ENCODE measurements at regions not wholly inside any gene's neighbourhood (a gene's known extent, or its start where the extent isn't known, plus 50 kb on each side); places are given as distances from the start of the nearest gene placed in this dataset.

- H3K27ac ChIP-seq (ENCODE audit: low read depth, low read length): no peak overlapping the region
- no peak overlapping the region for H2AFZ ChIP-seq (ENCODE audit: low read length)
- no peaks in the 10 kb centered on the region for H3K79me2 ChIP-seq (ENCODE audit: insufficient read depth, low read length)
- H4K20me1 ChIP-seq (ENCODE audit: insufficient read depth, low read length): no peaks in the 10 kb centered on the region
- H3K36me3 ChIP-seq (ENCODE audit: insufficient read depth, low read length): no peaks in the 10 kb centered on the region
- no peaks in the 10 kb centered on the region for H3K4me1 ChIP-seq (ENCODE audit: insufficient read depth, low read length)
- no peak for TF ChIP-seq CTCF (IDR thresholded peaks at IDR 0.05; ENCODE audit: extremely low read depth, low read depth, low read length)
- H3K4me3 ChIP-seq (ENCODE audit: insufficient read depth, low read length): no peak overlapping the region
- no peaks in the 10 kb centered on the region for H3K9me3 ChIP-seq (ENCODE audit: low read depth, low read length)
- H3K4me2 ChIP-seq (ENCODE audit: insufficient read depth, low read length): no peak overlapping the region
- no peaks in the 10 kb centered on the region for H3K27me3 ChIP-seq (ENCODE audit: insufficient read depth, low read length)
- DNase-seq (ENCODE audit: insufficient read length, low spot score, missing footprints): no peak
These were observed 902.1 kb downstream of the MRPL39 start for GRCh38 chr21:24705201-24705600.

GRCh38 chr21:24693779-24694178 lies 913.5 kb downstream of the MRPL39 start:
- no peaks in the 10 kb centered on the region for H3K9me3 ChIP-seq (ENCODE audit: low read depth, low read length)
- no peak overlapping the region for H3K27ac ChIP-seq (ENCODE audit: low read depth, low read length)
- no peaks in the 10 kb centered on the region for H3K27me3 ChIP-seq (ENCODE audit: insufficient read depth, low read length)
- H3K36me3 ChIP-seq (ENCODE audit: insufficient read depth, low read length): no peaks in the 10 kb centered on the region
- no peaks in the 10 kb centered on the region for H4K20me1 ChIP-seq (ENCODE audit: insufficient read depth, low read length)
- no peak for TF ChIP-seq CTCF (IDR thresholded peaks at IDR 0.05; ENCODE audit: extremely low read depth, low read depth, low read length)
- DNase-seq (ENCODE audit: insufficient read length, low spot score, missing footprints): no peak
- H3K4me1 ChIP-seq (ENCODE audit: insufficient read depth, low read length): no peaks in the 10 kb centered on the region
- H3K4me2 ChIP-seq (ENCODE audit: insufficient read depth, low read length): no peak overlapping the region
- no peak overlapping the region for H2AFZ ChIP-seq (ENCODE audit: low read length)
- no peak overlapping the region for H3K4me3 ChIP-seq (ENCODE audit: insufficient read depth, low read length)
- no peaks in the 10 kb centered on the region for H3K79me2 ChIP-seq (ENCODE audit: insufficient read depth, low read length)

- no peak overlapping the region for H3K4me2 ChIP-seq (ENCODE audit: insufficient read depth, low read length)
- H3K27ac ChIP-seq (ENCODE audit: low read depth, low read length): no peak overlapping the region
- H3K4me1 ChIP-seq (ENCODE audit: insufficient read depth, low read length): no peaks in the 10 kb centered on the region
- no peaks in the 10 kb centered on the region for H3K79me2 ChIP-seq (ENCODE audit: insufficient read depth, low read length)
- no peak overlapping the region for H3K4me3 ChIP-seq (ENCODE audit: insufficient read depth, low read length)
- DNase-seq (ENCODE audit: insufficient read length, low spot score, missing footprints): no peak
- no peaks in the 10 kb centered on the region for H3K36me3 ChIP-seq (ENCODE audit: insufficient read depth, low read length)
- no peak for TF ChIP-seq CTCF (IDR thresholded peaks at IDR 0.05; ENCODE audit: extremely low read depth, low read depth, low read length)
- no peaks in the 10 kb centered on the region for H4K20me1 ChIP-seq (ENCODE audit: insufficient read depth, low read length)
- H2AFZ ChIP-seq (ENCODE audit: low read length): no peak overlapping the region
- peaks cover 2% of the 10 kb centered on the region for H3K9me3 ChIP-seq (ENCODE audit: low read depth, low read length)
- no peaks in the 10 kb centered on the region for H3K27me3 ChIP-seq (ENCODE audit: insufficient read depth, low read length)
These were observed 925.8 kb downstream of the MRPL39 start for GRCh38 chr21:24681456-24681855.

- DNase-seq (ENCODE audit: insufficient read length, low spot score, missing footprints): no peak
- no peak overlapping the region for H2AFZ ChIP-seq (ENCODE audit: low read length)
- H4K20me1 ChIP-seq (ENCODE audit: insufficient read depth, low read length): no peaks in the 10 kb centered on the region
- H3K4me2 ChIP-seq (ENCODE audit: insufficient read depth, low read length): no peak overlapping the region
- H3K79me2 ChIP-seq (ENCODE audit: insufficient read depth, low read length): no peaks in the 10 kb centered on the region
- H3K4me3 ChIP-seq (ENCODE audit: insufficient read depth, low read length): no peak overlapping the region
- no peaks in the 10 kb centered on the region for H3K27me3 ChIP-seq (ENCODE audit: insufficient read depth, low read length)
- no peak overlapping the region for H3K27ac ChIP-seq (ENCODE audit: low read depth, low read length)
- H3K4me1 ChIP-seq (ENCODE audit: insufficient read depth, low read length): no peaks in the 10 kb centered on the region
- TF ChIP-seq CTCF (IDR thresholded peaks at IDR 0.05; ENCODE audit: extremely low read depth, low read depth, low read length): no peak
- no peaks in the 10 kb centered on the region for H3K9me3 ChIP-seq (ENCODE audit: low read depth, low read length)
- no peaks in the 10 kb centered on the region for H3K36me3 ChIP-seq (ENCODE audit: insufficient read depth, low read length)
These were observed 935.4 kb downstream of the MRPL39 start for GRCh38 chr21:24671901-24672300.
